Stimulated activated naive CD8-positive, alpha-beta T cell treated with anti-CD3 and anti-CD28 coated beads, Interleukin-15, Interleukin-2, amounts not matched to agents 100 U/mL and 50 U/mL, for 24 hours (primary cell): ENCODE measurements at regions not wholly inside any gene's neighbourhood (a gene's known extent, or its start where the extent isn't known, plus 50 kb on each side); places are given as distances from the start of the nearest gene placed in this dataset.
"Not testable (repeated sequence)": the region's sequence is repeated elsewhere in the genome, so short reads cannot be mapped to it uniquely, and the experiment has no call there.

Experiments used
- ATAC-seq: fragments of 150-1000 bp; cut with Tn5 transposase; one replicate; pipeline ENCODE4 v1.10.0; 2021
- DNase-seq: peaks from one replicate; pipeline ENCODE4 v3.0.0; 2021

- ATAC-seq (no peak), DNase-seq (no peak)
Measured at GRCh38 chr12:25384038-25384892, 133.5 kb upstream of the KRAS start.

- DNase-seq (no peak), ATAC-seq (no peak)
Measured at GRCh38 chr12:25382311-25383106, 131.8 kb upstream of the KRAS start.

GRCh38 chr12:25377469-25378177, 126.9 kb upstream of the KRAS start:
- DNase-seq (peak; percentile 22), ATAC-seq (peak; percentile 89)

GRCh38 chr12:25376985-25377384, 126.3 kb upstream of the KRAS start:
- ATAC-seq, result peak; percentile 21
- no peak for DNase-seq

- no peak for ATAC-seq
- DNase-seq, result no peak
Measured at GRCh38 chr12:25376407-25376806, 125.7 kb upstream of the KRAS start.

- DNase-seq (no peak), ATAC-seq (peak; percentile 57)
Measured at GRCh38 chr12:25372969-25373817, 122.5 kb upstream of the KRAS start.

- DNase-seq (no peak), ATAC-seq (peak; percentile 67)
Measured at GRCh38 chr12:25372002-25372401, 121.3 kb upstream of the KRAS start.

GRCh38 chr12:25368557-25368956, 117.8 kb upstream of the KRAS start:
- DNase-seq, result no peak
- ATAC-seq, result no peak

GRCh38 chr12:25366122-25366521, 115.4 kb upstream of the KRAS start:
- ATAC-seq (no peak), DNase-seq (no peak)

GRCh38 chr12:25365340-25365730, 114.6 kb upstream of the KRAS start:
- DNase-seq (no peak), ATAC-seq (peak; percentile 45)

- peak; percentile 55 for DNase-seq
- ATAC-seq, result peak; percentile 79
Measured at GRCh38 chr12:25364529-25365339, 114.0 kb upstream of the KRAS start.

- DNase-seq (no peak), ATAC-seq (no peak)
Measured at GRCh38 chr12:25362646-25363045, 111.9 kb upstream of the KRAS start.

- DNase-seq (no peak), ATAC-seq (no peak)
Measured at GRCh38 chr12:25361511-25361910, 110.8 kb upstream of the KRAS start.

- no peak for ATAC-seq
Measured at GRCh38 chr12:25357595-25357994, 106.9 kb upstream of the KRAS start.

GRCh38 chr12:25352942-25353341, 102.2 kb upstream of the KRAS start:
- ATAC-seq, DNase-seq: not testable (repeated sequence)

More at GRCh38 chr12:25357595-25357994, 106.9 kb upstream of the KRAS start:
- DNase-seq, result no peak

GRCh38 chr12:25352083-25352918, 101.6 kb upstream of the KRAS start:
- ATAC-seq, result no peak
- DNase-seq, result no peak

GRCh38 chr12:25348593-25348895, 97.8 kb upstream of the KRAS start:
- ATAC-seq (no peak), DNase-seq (no peak)

GRCh38 chr12:25347716-25348592, 97.2 kb upstream of the KRAS start:
- ATAC-seq, result peak; percentile 40
- no peak for DNase-seq

- not testable (repeated sequence) for DNase-seq, ATAC-seq
Measured at GRCh38 chr12:25341877-25342276, 91.1 kb upstream of the KRAS start.
